ENCODE measurements at regions not wholly inside any gene's neighbourhood (a gene's known extent, or its start where the extent isn't known, plus 50 kb on each side); places are given as distances from the start of the nearest gene placed in this dataset.

- TF ChIP-seq CTCF (conservative IDR thresholded peaks at IDR 0.05) (no peak), EZH2 (IDR thresholded peaks at IDR 0.05; ENCODE audit: low read depth) (no peak)
Observed at GRCh38 chr6:25010176-25010575, 74.4 kb upstream of the RIPOR2 start.

All from PC-9 (cell line).